Glutamatergic neuron (in vitro differentiated cells): ENCODE measurements at regions not wholly inside any gene's neighbourhood (a gene's known extent, or its start where the extent isn't known, plus 50 kb on each side); places are given as distances from the start of the nearest gene placed in this dataset.

Experiments
- DNase-seq: peaks from one replicate; pipeline ENCODE4 v3.0.0; 2022
- H3K27ac Mint-ChIP-seq: one replicate; pipeline ENCODE4 v1.8.0; 2020; ENCODE audit warnings: mild to moderate bottlenecking, mixed read lengths, inconsistent platforms; ENCODE audit not compliant: unreplicated experiment
- H3K27me3 Mint-ChIP-seq: one replicate; pipeline ENCODE4 v1.8.0; 2020; ENCODE audit warnings: mild to moderate bottlenecking, moderate library complexity, mixed read lengths, inconsistent platforms; ENCODE audit not compliant: unreplicated experiment
- H3K36me3 Mint-ChIP-seq: one replicate; pipeline ENCODE4 v1.8.0; 2020; ENCODE audit warnings: mild to moderate bottlenecking, mixed read lengths, inconsistent platforms; ENCODE audit not compliant: unreplicated experiment
- H3K4me1 Mint-ChIP-seq: one replicate; pipeline ENCODE4 v1.8.0; 2020; ENCODE audit warnings: mild to moderate bottlenecking, low read depth, mixed read lengths, inconsistent platforms; ENCODE audit not compliant: unreplicated experiment
- H3K4me3 Mint-ChIP-seq: one replicate; pipeline ENCODE4 v1.8.0; 2020; ENCODE audit warnings: mild to moderate bottlenecking, mixed read lengths, inconsistent platforms; ENCODE audit not compliant: unreplicated experiment
- H3K9me3 Mint-ChIP-seq: one replicate; pipeline ENCODE4 v1.8.0; 2020; ENCODE audit warnings: mild to moderate bottlenecking, moderate library complexity, mixed read lengths, inconsistent platforms; ENCODE audit not compliant: unreplicated experiment
- CTCF ChIP-seq: fragments of 200-600 bp; sonication (generic); IDR thresholded peaks from one replicate; pipeline ENCODE4 v1.5.0; 2021; ENCODE audit not compliant: partially characterized antibody, unreplicated experiment

- H3K27me3 Mint-ChIP-seq, result peaks cover 3% of the 10 kb centered on the region
- H3K27ac Mint-ChIP-seq, result no peak overlapping the region
- H3K4me3 Mint-ChIP-seq, result no peak overlapping the region
- no peak for TF ChIP-seq CTCF
- peaks cover 22% of the 10 kb centered on the region for H3K4me1 Mint-ChIP-seq
- H3K9me3 Mint-ChIP-seq, result peaks cover 2% of the 10 kb centered on the region
- no peaks in the 10 kb centered on the region for H3K36me3 Mint-ChIP-seq
- DNase-seq, result no peak
These were observed 63.5 kb downstream of the DNTTIP2 start for GRCh38 chr1:93815366-93816110.

GRCh38 chr1:93814795-93815340 is 64.1 kb downstream of the DNTTIP2 start:
- Mint-ChIP-seq H3K4me3 (peak overlapping the region; percentile 35), H3K36me3 (no peaks in the 10 kb centered on the region), H3K27me3 (peaks cover 3% of the 10 kb centered on the region), H3K27ac (no peak overlapping the region), H3K9me3 (peaks cover 2% of the 10 kb centered on the region), H3K4me1 (peaks cover 22% of the 10 kb centered on the region)
- peak; percentile 24 for DNase-seq
- TF ChIP-seq CTCF, result no peak

GRCh38 chr1:93814059-93814794 is 64.8 kb downstream of the DNTTIP2 start:
- peak; percentile 85 for TF ChIP-seq CTCF
- peak overlapping the region; percentile 45 for H3K27ac Mint-ChIP-seq
- peaks cover 3% of the 10 kb centered on the region for H3K27me3 Mint-ChIP-seq
- peaks cover 2% of the 10 kb centered on the region for H3K9me3 Mint-ChIP-seq
- H3K36me3 Mint-ChIP-seq, result no peaks in the 10 kb centered on the region
- DNase-seq, result peak; percentile 60
- no peak overlapping the region for H3K4me3 Mint-ChIP-seq
- H3K4me1 Mint-ChIP-seq, result peaks cover 22% of the 10 kb centered on the region

- H3K27me3 Mint-ChIP-seq, result peaks cover 3% of the 10 kb centered on the region
- peaks cover 6% of the 10 kb centered on the region for H3K36me3 Mint-ChIP-seq
- no peak overlapping the region for H3K27ac Mint-ChIP-seq
- no peak for TF ChIP-seq CTCF
- no peak overlapping the region for H3K4me3 Mint-ChIP-seq
- DNase-seq, result no peak
- peaks cover 22% of the 10 kb centered on the region for H3K4me1 Mint-ChIP-seq
- H3K9me3 Mint-ChIP-seq, result peaks cover 2% of the 10 kb centered on the region
These were observed 65.9 kb downstream of the DNTTIP2 start for GRCh38 chr1:93813076-93813475.
